Forelimb muscle (tissue), 1 donor: ENCODE measurements at regions not wholly inside any gene's neighbourhood (a gene's known extent, or its start where the extent isn't known, plus 50 kb on each side); places are given as distances from the start of the nearest gene placed in this dataset.

Source experiments
- DNase-seq: peaks from one replicate; pipeline ENCODE4 v3.0.0-alpha.2; 2013; ENCODE audit warnings: low read depth

DNA sequence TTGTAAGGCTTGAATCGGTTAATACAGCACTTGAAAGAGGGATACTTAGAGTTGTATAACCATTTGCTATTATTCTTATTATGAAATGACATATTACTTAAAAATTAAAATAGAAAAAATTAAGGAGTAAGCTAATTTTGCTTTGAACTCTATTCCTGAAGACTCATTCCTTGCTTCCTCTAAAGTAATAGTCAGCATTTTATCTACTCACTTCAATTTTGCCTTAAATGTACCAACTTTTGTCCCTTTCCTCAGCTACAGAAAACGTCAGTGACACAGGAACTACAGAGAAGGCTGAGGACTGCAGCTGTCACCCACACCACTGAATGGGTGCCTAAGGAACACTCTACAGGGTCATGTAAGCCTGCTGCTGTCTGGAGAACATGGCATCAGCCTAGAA, 80.7 kb upstream of the OSR1 start:
- no peak for DNase-seq

DNA sequence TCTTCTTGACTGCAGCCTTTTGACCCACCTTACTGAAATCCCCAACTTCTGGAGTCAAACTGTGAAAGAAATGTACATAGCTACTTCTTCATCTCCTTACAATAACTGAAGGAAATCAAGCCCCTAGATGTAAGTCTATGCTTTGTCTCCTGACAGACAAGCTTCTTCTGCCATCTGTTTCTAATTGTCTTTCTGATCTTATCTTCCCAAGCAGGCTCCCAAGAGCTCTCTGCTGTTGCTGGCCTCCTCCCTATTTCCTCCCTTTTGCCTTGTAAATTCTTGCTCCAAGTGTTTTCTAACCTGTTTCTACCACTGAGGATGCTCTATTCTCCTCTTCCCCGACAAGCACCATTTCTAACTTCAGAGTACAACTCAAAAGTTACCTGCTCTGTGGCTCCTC, 77.4 kb upstream of the OSR1 start:
- no peak for DNase-seq

DNA sequence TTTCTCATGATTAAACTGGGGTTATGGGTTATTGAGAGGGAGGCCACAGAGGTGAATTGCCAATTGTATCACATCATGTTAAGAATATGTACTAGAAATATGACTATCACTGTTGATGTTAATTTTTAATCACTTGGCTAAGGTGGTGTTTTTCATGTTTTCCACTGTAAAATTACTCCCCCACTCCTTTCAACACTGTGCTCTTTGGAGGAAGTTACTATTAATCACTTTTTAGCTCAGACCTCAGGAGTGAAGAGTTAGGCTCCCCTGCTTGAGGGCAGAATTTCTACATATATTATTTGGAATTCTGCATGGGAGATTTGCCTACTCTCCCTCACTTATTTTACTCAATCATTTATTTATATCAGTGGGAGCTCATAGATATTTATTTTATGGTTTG, 76.0 kb upstream of the OSR1 start:
- DNase-seq = no peak

DNA sequence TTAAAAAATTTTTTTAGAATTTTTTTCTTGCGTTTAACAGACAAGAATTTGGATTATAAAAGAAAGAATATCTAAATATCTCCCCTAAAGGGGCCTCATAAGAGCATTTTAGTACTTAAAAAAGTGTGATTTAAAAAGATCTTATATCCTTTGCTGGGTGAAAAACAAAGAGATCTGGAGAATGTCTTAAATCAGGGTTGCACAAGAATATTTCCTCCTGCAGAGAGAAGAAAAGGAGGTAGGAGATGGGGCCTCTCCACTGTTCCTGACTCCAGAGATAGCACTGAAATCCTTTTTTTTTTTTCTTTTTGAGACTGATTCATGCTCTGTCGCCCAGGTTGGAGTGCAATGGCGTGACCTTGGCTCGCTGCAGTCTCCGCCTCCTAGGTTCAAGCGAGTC, 68.5 kb upstream of the OSR1 start:
- DNase-seq = no peak

DNA sequence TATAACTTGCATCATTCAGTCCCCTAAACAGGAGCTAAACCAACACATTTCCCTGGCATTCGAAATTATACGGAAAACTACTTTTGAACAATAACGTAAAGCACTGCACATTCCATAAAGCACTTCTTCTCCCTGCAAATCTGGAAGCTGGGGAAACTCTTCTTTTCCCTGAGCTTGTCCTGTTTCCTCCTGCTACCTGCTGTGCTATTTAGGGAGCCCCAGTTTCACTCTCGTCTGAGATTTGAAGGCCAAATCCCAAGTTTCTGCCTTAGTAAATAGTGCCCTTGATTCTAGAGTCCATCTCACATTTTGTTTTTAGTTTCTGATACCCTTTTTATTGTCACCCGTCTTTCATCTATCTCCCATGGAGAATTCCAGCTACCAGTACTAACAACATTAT, 67.7 kb upstream of the OSR1 start:
- no peak for DNase-seq

- no peak for DNase-seq
These were observed 67.0 kb upstream of the OSR1 start for GRCh38 chr2:19425419-19425818.

GRCh38 chr2:19419211-19419880, 60.9 kb upstream of the OSR1 start:
- no peak for DNase-seq

GRCh38 chr2:19416784-19417684, 58.6 kb upstream of the OSR1 start:
- DNase-seq = no peak

- no peak for DNase-seq
These were observed 57.7 kb upstream of the OSR1 start for GRCh38 chr2:19416083-19416482.

- DNase-seq = no peak
These were observed 50.6 kb upstream of the OSR1 start for GRCh38 chr2:19409046-19409445.

DNA sequence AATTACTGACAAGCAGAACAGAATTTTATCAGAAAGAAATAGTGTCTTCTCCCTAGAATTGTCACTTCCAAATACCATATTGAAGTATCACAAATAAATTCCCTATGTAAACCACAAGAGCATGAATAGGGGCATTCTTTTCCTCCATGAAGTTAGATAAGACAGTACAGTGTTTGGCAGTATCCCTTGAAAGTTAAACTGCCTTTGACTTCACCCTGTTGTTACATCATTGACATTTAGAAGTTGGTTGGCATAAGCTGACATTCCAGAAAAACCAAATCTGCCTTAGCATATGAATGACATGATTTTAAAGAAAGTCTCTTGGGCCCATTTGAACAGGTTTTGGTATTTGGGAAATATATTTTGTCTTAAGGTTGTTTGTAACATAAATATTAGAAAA, 50.2 kb upstream of the OSR1 start:
- DNase-seq = no peak
